WERI-Rb-1 (cell line): ENCODE measurements at regions not wholly inside any gene's neighbourhood (a gene's known extent, or its start where the extent isn't known, plus 50 kb on each side); places are given as distances from the start of the nearest gene placed in this dataset.

ENCODE experiments used
- DNase-seq: peaks from one replicate; pipeline ENCODE4 v3.0.0-alpha.2; 2020
- H3K27ac ChIP-seq: fragments of 250-450 bp; sonication (Bioruptor Pico); 2 replicates; pipeline ENCODE4 v1.5.1; 2020; ENCODE audit warnings: mild to moderate bottlenecking, moderate library complexity
- H3K27me3 ChIP-seq: fragments of 250-450 bp; sonication (Bioruptor Pico); 2 replicates; pipeline ENCODE4 v1.5.1; 2021; ENCODE audit warnings: mild to moderate bottlenecking, low read depth, moderate library complexity; ENCODE audit not compliant: insufficient read depth, severe bottlenecking
- H3K36me3 ChIP-seq: fragments of 250-450 bp; sonication (Bioruptor Pico); 2 replicates; pipeline ENCODE4 v1.5.1; 2020; ENCODE audit warnings: mild to moderate bottlenecking, moderate library complexity
- H3K4me3 ChIP-seq: 2 replicates; pipeline ENCODE4 v1.5.1; 2011; ENCODE audit warnings: low read depth, mild to moderate bottlenecking, control low read depth, low read length
- H3K9me3 ChIP-seq: fragments of 250-450 bp; sonication (Bioruptor Pico); 2 replicates; pipeline ENCODE4 v1.5.1; 2021; ENCODE audit warnings: mild to moderate bottlenecking, moderate library complexity; ENCODE audit not compliant: severe bottlenecking
- CTCF ChIP-seq: IDR thresholded peaks from 2 replicates; pipeline ENCODE4 v1.5.1; 2011; ENCODE audit warnings: low read depth, mild to moderate bottlenecking, control low read depth, inconsistent platforms, low read length

DNA sequence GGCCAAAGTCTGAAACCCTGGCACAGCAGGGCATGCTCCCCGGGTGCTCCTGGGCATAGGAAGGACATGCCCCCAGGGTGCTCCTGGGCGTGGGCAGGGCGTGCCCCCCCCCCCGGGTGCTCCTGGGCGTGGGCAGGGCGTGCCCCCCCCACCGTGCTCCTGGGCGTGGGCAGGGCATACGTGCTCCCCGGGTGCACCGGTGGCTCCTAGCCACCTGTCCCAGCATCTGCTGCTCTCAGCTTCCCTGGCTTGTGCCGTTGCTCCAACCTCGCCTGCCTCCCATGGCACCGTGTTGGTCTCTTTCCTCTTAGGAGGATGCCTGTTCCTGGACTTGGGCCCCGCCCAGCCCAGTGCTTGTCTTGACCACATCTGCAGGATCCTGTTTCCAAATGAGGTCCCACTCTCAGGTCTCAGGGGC lies 95.6 kb upstream of the CTDP1 start:
- Histone ChIP-seq H3K27ac (no peak overlapping the region), H3K9me3 (no peaks in the 10 kb centered on the region), H3K27me3 (no peaks in the 10 kb centered on the region), H3K36me3 (no peaks in the 10 kb centered on the region), H3K4me3 (no peak overlapping the region)
- DNase-seq, result peak; percentile 7
- no peak for TF ChIP-seq CTCF

DNA sequence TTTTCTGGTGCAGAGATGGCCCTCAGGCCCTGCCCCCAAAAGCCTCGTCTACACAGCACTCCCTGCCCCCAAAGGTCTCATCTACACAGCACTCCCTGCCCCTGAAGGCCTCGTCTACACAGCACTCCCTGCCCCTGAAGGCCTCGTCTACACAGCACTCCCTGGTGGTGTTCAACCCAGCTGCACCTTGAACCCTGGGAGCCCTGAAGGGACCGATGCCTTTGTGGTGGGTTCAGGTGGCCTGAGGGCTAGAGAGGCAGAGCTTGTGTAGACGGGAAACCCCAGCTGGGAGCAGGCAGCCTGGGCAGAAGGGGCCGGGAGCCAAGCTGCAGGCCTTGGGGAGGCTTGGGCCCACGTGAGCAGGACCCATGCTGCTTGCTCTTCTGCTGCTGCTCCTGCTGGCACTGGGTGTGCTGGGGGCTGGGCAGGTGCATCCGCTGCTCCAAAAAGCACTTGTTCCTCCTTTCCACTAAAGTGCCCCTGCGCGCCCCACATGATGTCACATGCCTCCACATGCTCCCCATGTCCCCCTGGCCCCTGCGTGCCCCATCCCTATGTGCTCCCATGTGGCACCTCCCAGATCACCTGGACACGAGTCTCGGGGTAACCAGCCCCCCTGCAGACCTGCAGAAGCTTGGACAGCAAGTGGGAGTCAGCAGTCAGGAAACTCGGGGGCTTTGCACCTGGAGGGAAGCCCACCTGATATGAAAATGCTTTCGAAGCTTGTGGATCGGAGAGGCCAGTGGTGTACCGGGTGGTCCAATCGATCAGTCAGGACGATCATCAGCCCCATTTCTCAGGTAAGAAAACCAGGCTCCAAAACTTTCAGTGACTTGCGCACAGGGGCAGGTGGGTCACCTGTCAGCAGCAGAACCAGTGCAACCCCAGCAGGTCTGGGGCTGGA lies 94.9 kb upstream of the CTDP1 start:
- DNase-seq, result peak; percentile 8
- no peak overlapping the region for H3K4me3 ChIP-seq
- no peak for TF ChIP-seq CTCF
- no peaks in the 10 kb centered on the region for H3K36me3 ChIP-seq
- H3K27ac ChIP-seq, result no peak overlapping the region
- no peaks in the 10 kb centered on the region for H3K27me3 ChIP-seq
- H3K9me3 ChIP-seq, result no peaks in the 10 kb centered on the region

DNA sequence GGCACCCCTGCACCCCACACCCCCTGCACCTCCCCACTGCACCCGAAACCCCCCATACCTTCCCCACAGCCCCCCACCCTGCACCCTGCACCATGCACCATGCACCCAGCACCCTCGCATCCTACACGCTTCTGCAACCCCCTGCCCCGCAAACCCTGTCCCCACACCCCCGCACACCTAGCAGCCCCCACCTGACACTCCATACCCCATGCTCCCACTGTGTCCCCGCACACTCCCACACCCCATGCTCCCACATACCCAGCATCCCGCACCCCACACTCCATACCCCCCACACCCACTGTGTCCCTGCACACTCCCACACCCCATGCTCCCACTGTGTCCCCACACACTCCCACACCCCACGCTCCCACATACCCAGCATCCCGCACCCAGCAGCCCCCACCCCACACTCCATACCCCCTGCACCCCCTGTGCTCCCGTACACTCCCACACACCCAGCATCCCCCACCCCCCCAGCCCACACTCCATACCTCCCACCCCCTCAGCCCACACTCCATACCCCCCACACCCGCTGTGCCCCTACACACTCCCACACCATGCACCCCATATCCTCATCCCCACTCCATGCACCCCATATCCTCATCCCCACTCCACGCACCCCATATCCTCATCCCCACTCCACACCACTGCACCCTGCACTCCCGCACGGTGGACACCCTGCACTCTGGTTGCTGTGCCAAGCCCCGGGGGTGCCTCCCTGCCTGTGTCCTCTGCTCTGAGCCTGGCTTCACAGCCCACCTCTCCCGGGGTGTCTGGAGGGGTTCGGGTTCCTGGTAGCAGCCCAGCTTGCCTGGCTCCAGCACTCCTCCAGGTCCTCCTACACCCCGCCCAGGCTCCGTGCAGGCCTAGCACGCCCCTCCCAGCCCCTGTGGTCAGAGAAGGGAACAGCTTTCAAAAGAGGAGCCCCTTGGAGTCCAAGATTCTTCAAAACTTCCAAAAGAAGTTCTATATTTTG lies 93.9 kb upstream of the CTDP1 start:
- Histone ChIP-seq H3K27ac (no peak overlapping the region), H3K9me3 (no peaks in the 10 kb centered on the region), H3K36me3 (no peaks in the 10 kb centered on the region), H3K4me3 (no peak overlapping the region), H3K27me3 (no peaks in the 10 kb centered on the region)
- TF ChIP-seq CTCF, result no peak
- DNase-seq, result peak; percentile 9

DNA sequence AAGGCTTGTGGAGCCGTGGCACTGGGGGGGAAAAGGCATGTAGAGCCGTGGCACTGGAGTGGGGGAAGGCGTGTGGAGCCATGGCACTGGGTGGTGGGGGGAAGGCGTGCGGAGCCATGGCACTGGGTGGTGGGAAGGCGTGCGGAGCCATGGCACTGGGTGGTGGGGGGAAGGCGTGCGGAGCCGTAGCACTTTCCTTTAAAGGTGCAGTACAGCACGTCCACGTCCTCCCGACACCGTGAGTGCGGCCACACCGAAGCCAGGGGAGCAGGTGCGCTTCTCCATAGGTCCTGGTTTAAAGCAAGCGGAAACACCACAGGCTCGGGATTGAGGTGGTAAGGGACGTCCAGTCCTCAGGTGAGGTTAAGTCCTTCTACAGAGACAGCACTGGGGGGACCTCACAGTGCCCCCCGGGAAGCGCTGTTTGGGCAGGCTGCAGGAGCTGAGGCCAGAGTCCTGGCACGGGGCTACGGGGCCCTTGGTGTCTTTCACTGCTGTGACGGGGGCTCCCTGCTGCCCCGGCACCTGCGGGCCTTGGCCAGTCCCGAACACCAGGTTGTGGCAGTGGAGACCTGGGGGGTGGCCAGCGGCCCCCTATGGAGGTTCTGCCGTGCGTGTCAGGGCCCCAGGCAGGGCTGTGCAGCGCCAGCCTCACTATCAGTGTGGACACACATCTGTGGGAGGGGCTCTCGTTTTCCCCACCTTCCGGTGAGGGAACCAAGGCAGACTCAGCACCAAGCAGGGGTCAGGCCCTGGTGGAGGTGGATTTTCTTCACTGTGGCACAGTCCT lies 93.0 kb upstream of the CTDP1 start:
- peak; percentile 7 for DNase-seq
- Histone ChIP-seq H3K9me3 (no peaks in the 10 kb centered on the region), H3K27me3 (no peaks in the 10 kb centered on the region)

More for the DNA sequence above, 93.0 kb upstream of the CTDP1 start:
- Histone ChIP-seq H3K27ac (no peak overlapping the region), H3K4me3 (no peak overlapping the region), H3K36me3 (no peaks in the 10 kb centered on the region)
- no peak for TF ChIP-seq CTCF
